ENCODE measurements at regions not wholly inside any gene's neighbourhood (a gene's known extent, or its start where the extent isn't known, plus 50 kb on each side); places are given as distances from the start of the nearest gene placed in this dataset.

GRCh38 chr3:59593380-59593779 is 543.6 kb upstream of the CFAP20DC start:
- no peaks in the 10 kb centered on the region for H3K9me3 ChIP-seq (ENCODE audit: low read depth, low read length, poor library complexity, severe bottlenecking)
- ChIA-PET POLR2A (ENCODE audit: low non-redundant PET) (interaction anchor here (0.8 kb wide), 1 partner anchor 13 kb away, joined by 3 read pairs; no protein-coding TSS in a partner anchor), CTCF (no interaction called here)
- no peaks in the 10 kb centered on the region for H3K27me3 ChIP-seq (replicated peaks; ENCODE audit: insufficient read depth, low read depth, low read length, poor library complexity)
- H3K4me3 ChIP-seq (ENCODE audit: low read depth, low read length, poor library complexity, severe bottlenecking): no peak overlapping the region
- no peaks in the 10 kb centered on the region for H3K36me3 ChIP-seq (ENCODE audit: insufficient read depth, low read length, poor library complexity, severe bottlenecking)
- no TSS peak for BruUV-seq (replicated peaks)
- no peaks in the 10 kb centered on the region for H3K4me1 ChIP-seq (ENCODE audit: insufficient read depth, low read length, poor library complexity, severe bottlenecking)
- DNase-seq (ENCODE audit: low spot score): no peak
- no peak overlapping the region for H3K27ac ChIP-seq (ENCODE audit: low read depth, low read length, poor library complexity, severe bottlenecking)
- TF ChIP-seq EZH2 (IDR thresholded peaks at IDR 0.05; ENCODE audit: borderline replicate concordance, low read depth, low read length, poor library complexity, severe bottlenecking): no peak
- TF ChIP-seq, protein P1, sequence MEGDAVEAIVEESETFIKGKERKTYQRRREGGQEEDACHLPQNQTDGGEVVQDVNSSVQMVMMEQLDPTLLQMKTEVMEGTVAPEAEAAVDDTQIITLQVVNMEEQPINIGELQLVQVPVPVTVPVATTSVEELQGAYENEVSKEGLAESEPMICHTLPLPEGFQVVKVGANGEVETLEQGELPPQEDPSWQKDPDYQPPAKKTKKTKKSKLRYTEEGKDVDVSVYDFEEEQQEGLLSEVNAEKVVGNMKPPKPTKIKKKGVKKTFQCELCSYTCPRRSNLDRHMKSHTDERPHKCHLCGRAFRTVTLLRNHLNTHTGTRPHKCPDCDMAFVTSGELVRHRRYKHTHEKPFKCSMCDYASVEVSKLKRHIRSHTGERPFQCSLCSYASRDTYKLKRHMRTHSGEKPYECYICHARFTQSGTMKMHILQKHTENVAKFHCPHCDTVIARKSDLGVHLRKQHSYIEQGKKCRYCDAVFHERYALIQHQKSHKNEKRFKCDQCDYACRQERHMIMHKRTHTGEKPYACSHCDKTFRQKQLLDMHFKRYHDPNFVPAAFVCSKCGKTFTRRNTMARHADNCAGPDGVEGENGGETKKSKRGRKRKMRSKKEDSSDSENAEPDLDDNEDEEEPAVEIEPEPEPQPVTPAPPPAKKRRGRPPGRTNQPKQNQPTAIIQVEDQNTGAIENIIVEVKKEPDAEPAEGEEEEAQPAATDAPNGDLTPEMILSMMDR (conservative IDR thresholded peaks at IDR 0.05; ENCODE audit: low read depth, low read length): no peak
- intact Hi-C loops (cut with micrococcal nuclease; ENCODE audit: unreplicated experiment): no loop called here

GRCh38 chr3:59580996-59581395 is 531.2 kb upstream of the CFAP20DC start:
- ChIA-PET POLR2A (ENCODE audit: low non-redundant PET) (no interaction called here), CTCF (no interaction called here)
- no peaks in the 10 kb centered on the region for H3K36me3 ChIP-seq (ENCODE audit: insufficient read depth, low read length, poor library complexity, severe bottlenecking)
- no TSS peak for BruUV-seq (replicated peaks)
- no peak overlapping the region for H3K27ac ChIP-seq (ENCODE audit: low read depth, low read length, poor library complexity, severe bottlenecking)
- no peak overlapping the region for H3K4me3 ChIP-seq (ENCODE audit: low read depth, low read length, poor library complexity, severe bottlenecking)
- no peaks in the 10 kb centered on the region for H3K4me1 ChIP-seq (ENCODE audit: insufficient read depth, low read length, poor library complexity, severe bottlenecking)
- no peak for DNase-seq (ENCODE audit: low spot score)
- intact Hi-C loops (cut with micrococcal nuclease; ENCODE audit: unreplicated experiment): no loop called here
- no peaks in the 10 kb centered on the region for H3K27me3 ChIP-seq (replicated peaks; ENCODE audit: insufficient read depth, low read depth, low read length, poor library complexity)
- no peaks in the 10 kb centered on the region for H3K9me3 ChIP-seq (ENCODE audit: low read depth, low read length, poor library complexity, severe bottlenecking)
- TF ChIP-seq, protein P1 (conservative IDR thresholded peaks at IDR 0.05; ENCODE audit: low read depth, low read length): no peak
- TF ChIP-seq EZH2 (IDR thresholded peaks at IDR 0.05; ENCODE audit: borderline replicate concordance, low read depth, low read length, poor library complexity, severe bottlenecking): no peak

DNA sequence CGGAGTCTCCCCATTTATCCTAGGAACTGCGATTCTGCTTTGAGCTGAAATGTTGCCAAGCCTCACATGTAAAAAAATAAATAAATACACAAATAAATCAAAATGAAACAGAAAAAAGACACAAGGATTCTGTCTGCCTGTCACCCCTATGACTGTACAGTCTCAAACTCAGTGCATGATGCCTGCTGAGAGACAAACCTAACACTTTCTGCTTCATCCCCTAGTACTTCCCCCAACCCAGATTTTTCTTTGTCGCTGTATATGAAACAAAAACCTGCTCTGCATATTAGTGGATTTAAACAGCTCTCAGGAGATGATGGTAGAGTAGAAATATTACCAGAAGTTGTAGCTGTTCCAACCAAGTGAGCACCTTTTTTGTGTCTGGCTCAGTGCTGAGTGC is 530.7 kb upstream of the CFAP20DC start:
- no peaks in the 10 kb centered on the region for H3K9me3 ChIP-seq (ENCODE audit: low read depth, low read length, poor library complexity, severe bottlenecking)
- DNase-seq (ENCODE audit: low spot score): no peak
- ChIA-PET CTCF (no interaction called here), POLR2A (ENCODE audit: low non-redundant PET) (no interaction called here)
- H3K36me3 ChIP-seq (ENCODE audit: insufficient read depth, low read length, poor library complexity, severe bottlenecking): no peaks in the 10 kb centered on the region
- no peaks in the 10 kb centered on the region for H3K4me1 ChIP-seq (ENCODE audit: insufficient read depth, low read length, poor library complexity, severe bottlenecking)
- intact Hi-C loops (cut with micrococcal nuclease; ENCODE audit: unreplicated experiment): no loop called here
- no peaks in the 10 kb centered on the region for H3K27me3 ChIP-seq (replicated peaks; ENCODE audit: insufficient read depth, low read depth, low read length, poor library complexity)
- no TSS peak for BruUV-seq (replicated peaks)
- no peak overlapping the region for H3K4me3 ChIP-seq (ENCODE audit: low read depth, low read length, poor library complexity, severe bottlenecking)
- no peak overlapping the region for H3K27ac ChIP-seq (ENCODE audit: low read depth, low read length, poor library complexity, severe bottlenecking)
- TF ChIP-seq, protein P1 (conservative IDR thresholded peaks at IDR 0.05; ENCODE audit: low read depth, low read length): no peak
- TF ChIP-seq EZH2 (IDR thresholded peaks at IDR 0.05; ENCODE audit: borderline replicate concordance, low read depth, low read length, poor library complexity, severe bottlenecking): no peak
